ENCODE measurements at regions not wholly inside any gene's neighbourhood (a gene's known extent, or its start where the extent isn't known, plus 50 kb on each side); places are given as distances from the start of the nearest gene placed in this dataset.

DNA sequence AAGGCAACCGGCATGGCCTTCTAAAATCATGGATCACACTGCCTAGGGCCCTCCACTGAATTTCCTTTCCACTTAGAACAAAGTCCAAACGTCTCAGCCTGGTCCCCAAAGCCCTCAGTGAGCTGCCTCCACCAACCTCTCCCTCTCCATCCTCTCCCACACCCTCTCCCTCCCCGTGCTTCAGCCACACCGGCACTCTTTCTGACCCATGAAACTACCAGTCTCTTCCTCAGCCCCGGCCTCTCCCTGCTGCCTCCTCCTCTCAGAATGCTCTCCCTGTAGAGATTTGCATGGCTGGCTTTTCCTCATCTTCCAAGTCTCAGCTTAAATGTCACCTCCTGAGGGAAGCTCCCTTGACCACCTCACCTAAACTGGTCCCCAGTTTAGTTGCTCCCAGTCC is 219.0 kb upstream of the ZMIZ1 start:
- TF ChIP-seq POLR2AphosphoS5 (IDR thresholded peaks at IDR 0.05; ENCODE audit: low read depth, low read length) (no peak), RFX5 (IDR thresholded peaks at IDR 0.05; ENCODE audit: low read length) (no peak), SIN3A (IDR thresholded peaks at IDR 0.05; ENCODE audit: borderline replicate concordance, low read depth, low read length) (no peak), RAD21 (IDR thresholded peaks at IDR 0.05; ENCODE audit: low read length) (no peak), RXRA (IDR thresholded peaks at IDR 0.05; ENCODE audit: borderline replicate concordance, low read depth) (no peak)
- TF ChIP-seq, protein P1, sequence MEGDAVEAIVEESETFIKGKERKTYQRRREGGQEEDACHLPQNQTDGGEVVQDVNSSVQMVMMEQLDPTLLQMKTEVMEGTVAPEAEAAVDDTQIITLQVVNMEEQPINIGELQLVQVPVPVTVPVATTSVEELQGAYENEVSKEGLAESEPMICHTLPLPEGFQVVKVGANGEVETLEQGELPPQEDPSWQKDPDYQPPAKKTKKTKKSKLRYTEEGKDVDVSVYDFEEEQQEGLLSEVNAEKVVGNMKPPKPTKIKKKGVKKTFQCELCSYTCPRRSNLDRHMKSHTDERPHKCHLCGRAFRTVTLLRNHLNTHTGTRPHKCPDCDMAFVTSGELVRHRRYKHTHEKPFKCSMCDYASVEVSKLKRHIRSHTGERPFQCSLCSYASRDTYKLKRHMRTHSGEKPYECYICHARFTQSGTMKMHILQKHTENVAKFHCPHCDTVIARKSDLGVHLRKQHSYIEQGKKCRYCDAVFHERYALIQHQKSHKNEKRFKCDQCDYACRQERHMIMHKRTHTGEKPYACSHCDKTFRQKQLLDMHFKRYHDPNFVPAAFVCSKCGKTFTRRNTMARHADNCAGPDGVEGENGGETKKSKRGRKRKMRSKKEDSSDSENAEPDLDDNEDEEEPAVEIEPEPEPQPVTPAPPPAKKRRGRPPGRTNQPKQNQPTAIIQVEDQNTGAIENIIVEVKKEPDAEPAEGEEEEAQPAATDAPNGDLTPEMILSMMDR (IDR thresholded peaks at IDR 0.05) = no peak
